Central memory CD8-positive, alpha-beta T cell (primary cell): ENCODE measurements at regions not wholly inside any gene's neighbourhood (a gene's known extent, or its start where the extent isn't known, plus 50 kb on each side); places are given as distances from the start of the nearest gene placed in this dataset.

Experiments used
- ATAC-seq: fragments of 150-1000 bp; cut with Tn5 transposase; replicated peaks from 2 replicates; pipeline ENCODE4 v1.10.0; 2022; ENCODE audit warnings: mild to moderate bottlenecking, moderate FRiP score, moderate number of reproducible peaks; ENCODE audit not compliant: poor library complexity, severe bottlenecking; ENCODE audit errors: extremely low read depth
- DNase-seq, 2 donors: peaks; one replicate each; pipeline ENCODE4 v3.0.0; 2021; ENCODE audit warnings: low spot score in 2 of 2
- H3K27ac Mint-ChIP-seq: one replicate; pipeline ENCODE4 v1.8.0; 2022; ENCODE audit warnings: low read depth, mild to moderate bottlenecking, moderate library complexity, mixed read lengths
- H3K27me3 Mint-ChIP-seq: one replicate; pipeline ENCODE4 v1.8.0; 2022; ENCODE audit warnings: mixed read lengths
- H3K36me3 Mint-ChIP-seq: one replicate; pipeline ENCODE4 v1.8.0; 2022; ENCODE audit warnings: mild to moderate bottlenecking, moderate library complexity, mixed read lengths; ENCODE audit not compliant: insufficient read depth
- H3K4me1 Mint-ChIP-seq: one replicate; pipeline ENCODE4 v1.8.0; 2022; ENCODE audit warnings: mixed read lengths
- H3K4me3 Mint-ChIP-seq: one replicate; pipeline ENCODE4 v1.8.0; 2022; ENCODE audit warnings: mild to moderate bottlenecking, moderate library complexity, mixed read lengths
- H3K9me3 Mint-ChIP-seq: one replicate; pipeline ENCODE4 v1.8.0; 2022; ENCODE audit warnings: mixed read lengths

DNA sequence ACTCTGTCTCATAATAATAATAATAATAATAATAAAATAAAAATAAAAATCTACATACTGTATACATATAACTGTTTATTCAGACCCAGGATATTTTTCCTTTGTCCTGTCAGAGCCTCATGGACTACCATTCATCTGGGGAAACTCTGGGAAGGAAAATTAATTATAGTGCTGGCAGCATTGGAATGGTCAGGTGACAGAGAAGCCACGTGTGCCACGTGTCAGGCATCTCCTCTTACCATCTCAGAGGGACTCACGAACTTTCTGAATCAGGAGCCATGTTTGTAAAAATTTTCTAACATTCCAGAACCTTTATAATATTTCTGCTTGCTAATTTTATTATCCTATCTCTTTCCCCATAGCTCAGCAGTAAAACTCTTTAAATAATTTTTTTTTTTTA lies 97.8 kb upstream of the HNRNPU start:
- Mint-ChIP-seq H3K4me3 (no peak overlapping the region), H3K9me3 (no peaks in the 10 kb centered on the region), H3K27me3 (no peaks in the 10 kb centered on the region), H3K36me3 (peaks cover 8% of the 10 kb centered on the region), H3K27ac (no peak overlapping the region), H3K4me1 (peaks cover 12% of the 10 kb centered on the region)
- ATAC-seq: no peak
- no peak for DNase-seq

- no peak overlapping the region for H3K4me3 Mint-ChIP-seq
- H3K4me1 Mint-ChIP-seq: peaks cover 12% of the 10 kb centered on the region
- ATAC-seq: no peak
- H3K27ac Mint-ChIP-seq: no peak overlapping the region
- no peaks in the 10 kb centered on the region for H3K9me3 Mint-ChIP-seq
- no peak for DNase-seq
- peaks cover 8% of the 10 kb centered on the region for H3K36me3 Mint-ChIP-seq
- H3K27me3 Mint-ChIP-seq: no peaks in the 10 kb centered on the region
Observed at GRCh38 chr1:244960904-244961303, 96.6 kb upstream of the HNRNPU start.

DNA sequence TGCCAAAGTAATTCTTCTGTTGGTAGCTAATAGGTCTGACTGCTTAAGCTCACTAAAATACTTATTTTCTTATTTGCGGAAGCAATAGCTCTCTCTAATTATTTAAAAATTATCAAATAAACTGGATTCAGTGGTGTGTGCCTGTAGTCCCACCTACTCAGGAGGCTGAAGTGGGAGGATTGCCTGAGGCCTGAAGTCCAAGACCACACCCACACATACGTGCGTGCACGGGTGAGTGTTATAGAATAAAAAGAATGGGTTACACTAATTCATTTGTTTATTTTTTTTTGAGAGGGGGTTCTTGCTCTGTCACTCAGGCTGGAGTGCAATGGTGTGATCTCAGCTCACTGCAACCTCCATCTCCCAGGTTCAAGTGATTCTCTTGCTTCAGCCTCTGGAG lies 94.2 kb upstream of the HNRNPU start:
- Mint-ChIP-seq H3K4me3 (no peak overlapping the region), H3K36me3 (no peaks in the 10 kb centered on the region), H3K4me1 (peaks cover 2% of the 10 kb centered on the region), H3K27me3 (peaks cover 8% of the 10 kb centered on the region), H3K9me3 (no peaks in the 10 kb centered on the region), H3K27ac (no peak overlapping the region)
- DNase-seq: no peak
- no peak for ATAC-seq

DNA sequence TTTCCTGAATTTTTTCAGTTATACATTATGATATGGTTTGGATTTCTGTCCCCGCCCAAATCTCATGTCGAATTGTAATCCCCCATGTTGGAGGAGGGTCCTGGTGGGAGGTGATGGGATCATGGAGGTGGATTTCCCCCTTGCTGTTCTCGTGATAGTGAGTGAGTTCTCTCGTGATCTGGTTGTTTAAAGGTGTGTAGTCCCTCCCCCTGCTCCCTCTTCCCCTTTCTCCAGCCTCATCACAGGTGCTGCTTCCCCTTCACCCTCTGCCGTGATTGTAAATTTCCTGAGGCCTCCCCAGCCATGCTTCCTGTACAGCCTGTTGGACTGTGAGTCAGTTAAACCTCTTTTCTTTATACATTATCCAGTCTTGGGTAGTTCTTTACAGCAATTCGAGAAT lies 93.2 kb upstream of the HNRNPU start:
- no peak overlapping the region for H3K4me3 Mint-ChIP-seq
- no peaks in the 10 kb centered on the region for H3K36me3 Mint-ChIP-seq
- DNase-seq: no peak

DNA sequence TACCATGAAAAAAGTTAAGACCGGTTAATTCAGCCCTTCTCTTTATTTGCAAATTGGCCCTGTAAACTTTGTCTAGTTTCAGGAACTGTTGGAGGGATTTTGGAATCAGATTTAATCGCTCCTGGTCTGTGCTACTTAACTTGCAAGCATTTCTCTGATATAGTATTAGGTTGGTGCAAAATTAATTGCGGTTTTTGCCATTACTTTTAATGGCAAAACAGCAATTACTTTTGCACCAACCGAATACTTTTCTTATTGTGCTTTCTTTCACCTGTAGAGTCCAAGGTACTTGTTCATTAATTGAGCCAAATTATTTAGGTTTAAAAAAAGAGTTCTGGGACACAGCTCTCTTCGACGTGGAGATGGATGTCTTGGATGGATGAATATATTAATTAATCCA lies 92.8 kb upstream of the HNRNPU start:
- ATAC-seq (no peak), DNase-seq (no peak)
- peaks cover 8% of the 10 kb centered on the region for H3K27me3 Mint-ChIP-seq
- H3K4me3 Mint-ChIP-seq: no peak overlapping the region
- H3K4me1 Mint-ChIP-seq: no peaks in the 10 kb centered on the region
- H3K36me3 Mint-ChIP-seq: no peaks in the 10 kb centered on the region
- H3K27ac Mint-ChIP-seq: no peak overlapping the region
- no peaks in the 10 kb centered on the region for H3K9me3 Mint-ChIP-seq

More for the DNA sequence above, 93.2 kb upstream of the HNRNPU start:
- Mint-ChIP-seq H3K27me3 (peaks cover 8% of the 10 kb centered on the region), H3K4me1 (no peaks in the 10 kb centered on the region), H3K27ac (no peak overlapping the region), H3K9me3 (no peaks in the 10 kb centered on the region)
- no peak for ATAC-seq

DNA sequence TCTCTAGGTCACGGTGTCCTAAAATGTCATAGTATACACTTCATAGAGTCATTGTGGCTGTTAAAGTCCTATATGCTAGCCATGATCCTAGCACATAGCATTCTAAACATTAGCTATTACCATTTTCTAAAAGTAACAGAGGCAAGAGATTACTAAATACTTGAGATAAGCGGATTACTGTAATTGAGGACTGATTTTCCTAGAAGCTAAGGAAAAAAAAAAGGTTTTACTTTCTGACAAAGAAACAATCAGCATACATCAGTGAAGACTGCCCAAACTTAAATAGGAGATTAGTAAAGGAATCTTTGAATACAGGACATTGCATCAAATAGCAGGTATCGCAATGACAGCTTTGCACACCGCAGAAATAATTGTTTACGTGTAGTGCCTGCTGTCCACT lies 91.3 kb upstream of the HNRNPU start:
- H3K4me3 Mint-ChIP-seq: no peak overlapping the region
- no peak for DNase-seq

GRCh38 chr1:244954359-244954758 lies 90.0 kb upstream of the HNRNPU start:
- Mint-ChIP-seq H3K9me3 (no peaks in the 10 kb centered on the region), H3K27ac (no peak overlapping the region), H3K4me3 (no peak overlapping the region), H3K27me3 (peaks cover 8% of the 10 kb centered on the region), H3K36me3 (no peaks in the 10 kb centered on the region), H3K4me1 (no peaks in the 10 kb centered on the region)
- no peak for ATAC-seq
- DNase-seq: no peak

More for the DNA sequence above, 91.3 kb upstream of the HNRNPU start:
- Mint-ChIP-seq H3K27me3 (peaks cover 8% of the 10 kb centered on the region), H3K36me3 (no peaks in the 10 kb centered on the region), H3K4me1 (no peaks in the 10 kb centered on the region), H3K27ac (no peak overlapping the region), H3K9me3 (no peaks in the 10 kb centered on the region)
- ATAC-seq: no peak

DNA sequence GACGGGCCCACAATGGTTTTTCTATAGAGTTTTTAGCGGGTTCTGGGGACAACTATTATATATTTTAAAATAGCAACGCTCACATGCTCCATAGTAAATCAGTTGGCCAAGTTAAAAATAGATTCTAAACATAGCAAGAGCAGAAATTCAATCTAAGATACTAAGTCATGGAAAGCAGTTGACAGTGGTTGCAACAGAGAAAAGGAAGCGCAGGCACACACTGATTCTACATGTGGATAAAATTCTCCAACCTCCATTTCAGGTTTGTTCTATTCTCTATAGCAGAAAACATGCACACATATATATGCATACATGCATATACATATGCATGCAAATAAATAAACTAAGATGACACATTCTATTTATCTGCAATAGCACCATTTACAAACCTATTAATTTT lies 89.6 kb upstream of the HNRNPU start:
- Mint-ChIP-seq H3K9me3 (no peaks in the 10 kb centered on the region), H3K4me1 (no peaks in the 10 kb centered on the region), H3K36me3 (no peaks in the 10 kb centered on the region), H3K27ac (no peak overlapping the region), H3K4me3 (no peak overlapping the region), H3K27me3 (peaks cover 8% of the 10 kb centered on the region)
- no peak for ATAC-seq
- no peak for DNase-seq

GRCh38 chr1:244952940-244953339 lies 88.6 kb upstream of the HNRNPU start:
- DNase-seq (no peak), ATAC-seq (no peak)
- peaks cover 14% of the 10 kb centered on the region for H3K27me3 Mint-ChIP-seq
- no peak overlapping the region for H3K27ac Mint-ChIP-seq
- no peaks in the 10 kb centered on the region for H3K9me3 Mint-ChIP-seq
- no peaks in the 10 kb centered on the region for H3K4me1 Mint-ChIP-seq
- no peaks in the 10 kb centered on the region for H3K36me3 Mint-ChIP-seq
- no peak overlapping the region for H3K4me3 Mint-ChIP-seq

DNA sequence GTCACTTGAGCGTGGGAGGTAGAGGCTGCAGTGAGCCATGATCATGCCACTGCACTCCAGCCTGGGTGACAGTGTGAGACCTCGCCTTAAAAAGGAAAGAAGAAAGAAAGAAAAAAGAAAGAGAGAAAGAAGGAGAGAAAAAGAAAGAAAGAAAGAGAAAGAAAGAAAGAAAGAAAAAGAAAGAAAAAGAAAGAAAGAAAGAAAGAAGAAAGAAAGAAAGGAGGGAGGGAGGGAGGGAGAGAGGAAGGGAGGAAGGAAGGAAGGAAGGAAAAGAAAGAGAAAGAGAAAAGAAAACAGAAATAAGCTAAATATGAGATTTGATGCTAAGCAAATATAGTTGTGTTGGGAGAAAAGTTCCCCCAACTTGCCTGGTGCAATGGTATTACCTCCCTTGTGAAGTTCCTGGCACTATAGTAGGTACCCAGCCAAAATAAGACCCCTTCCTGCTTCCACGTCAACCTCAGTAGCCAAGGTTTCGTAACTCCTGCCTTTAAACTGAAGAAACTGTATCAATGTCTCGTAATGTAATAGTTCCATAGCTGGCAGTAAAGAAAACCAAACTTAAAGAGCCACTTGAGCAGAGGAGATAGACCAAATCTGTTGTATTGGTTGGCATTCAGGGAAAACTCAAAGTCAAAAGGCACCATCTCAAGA lies 88.1 kb upstream of the HNRNPU start:
- no peak for DNase-seq
- no peaks in the 10 kb centered on the region for H3K9me3 Mint-ChIP-seq
- H3K4me3 Mint-ChIP-seq: no peak overlapping the region
- no peak for ATAC-seq
- no peaks in the 10 kb centered on the region for H3K36me3 Mint-ChIP-seq
- H3K27ac Mint-ChIP-seq: no peak overlapping the region
- no peaks in the 10 kb centered on the region for H3K4me1 Mint-ChIP-seq
- peaks cover 20% of the 10 kb centered on the region for H3K27me3 Mint-ChIP-seq

- H3K4me1 Mint-ChIP-seq: no peaks in the 10 kb centered on the region
- ATAC-seq (no peak), DNase-seq (no peak)
- H3K27me3 Mint-ChIP-seq: peaks cover 23% of the 10 kb centered on the region
- no peaks in the 10 kb centered on the region for H3K36me3 Mint-ChIP-seq
- no peak overlapping the region for H3K27ac Mint-ChIP-seq
- H3K9me3 Mint-ChIP-seq: no peaks in the 10 kb centered on the region
- H3K4me3 Mint-ChIP-seq: no peak overlapping the region
Observed at GRCh38 chr1:244948416-244948815, 84.1 kb upstream of the HNRNPU start.

DNA sequence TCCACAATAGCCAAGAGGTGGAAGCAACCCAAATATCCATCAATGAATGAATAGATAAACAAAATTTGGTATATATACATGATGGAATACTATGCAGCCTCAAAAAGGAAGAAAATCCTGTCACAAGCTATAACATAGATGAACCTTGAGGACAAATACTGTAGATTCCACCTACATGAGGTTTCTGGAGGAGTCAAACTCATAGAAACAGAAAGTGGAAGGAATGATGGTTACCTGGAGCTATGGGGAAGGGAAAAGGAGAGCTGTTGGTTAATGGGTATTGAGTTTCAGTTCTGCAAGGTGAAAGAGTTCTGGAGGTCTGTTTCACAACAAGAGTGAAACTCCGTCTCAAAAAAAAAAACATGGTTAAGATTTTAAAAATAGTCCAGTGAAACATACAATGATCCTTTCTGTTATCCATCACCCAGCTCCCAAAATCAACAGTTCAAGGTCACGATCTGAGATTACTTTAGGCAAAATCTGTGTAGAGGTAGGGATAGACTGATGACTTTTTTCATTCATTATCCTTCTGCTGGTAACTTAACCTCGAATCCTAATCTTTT lies 80.8 kb upstream of the HNRNPU start:
- peaks cover 23% of the 10 kb centered on the region for H3K27me3 Mint-ChIP-seq
- H3K36me3 Mint-ChIP-seq: peaks cover 2% of the 10 kb centered on the region
- no peaks in the 10 kb centered on the region for H3K4me1 Mint-ChIP-seq
- ATAC-seq (no peak), DNase-seq (no peak)
- no peaks in the 10 kb centered on the region for H3K9me3 Mint-ChIP-seq
- no peak overlapping the region for H3K4me3 Mint-ChIP-seq
- no peak overlapping the region for H3K27ac Mint-ChIP-seq

DNA sequence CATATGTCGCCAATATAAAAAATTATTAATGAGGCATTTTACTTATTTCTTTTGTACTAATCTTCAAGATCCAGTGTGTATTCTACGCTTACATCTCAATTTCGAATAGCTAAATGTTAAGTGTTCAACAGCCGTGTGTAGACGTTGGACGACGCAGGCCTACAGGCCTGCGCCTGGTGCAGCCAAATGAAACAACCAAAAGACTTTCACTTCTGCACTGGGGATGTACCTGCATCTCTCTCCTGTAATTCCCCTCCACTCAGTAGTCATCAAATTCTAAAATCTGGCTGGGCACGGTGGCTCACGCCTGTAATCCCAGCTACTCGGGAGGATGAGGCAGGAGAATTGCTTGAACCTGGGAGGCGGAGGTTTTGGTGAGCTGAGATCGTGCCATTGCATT lies 76.8 kb upstream of the HNRNPU start:
- Mint-ChIP-seq H3K27me3 (peaks cover 19% of the 10 kb centered on the region), H3K36me3 (peaks cover 2% of the 10 kb centered on the region), H3K4me1 (no peaks in the 10 kb centered on the region), H3K27ac (no peak overlapping the region), H3K9me3 (no peaks in the 10 kb centered on the region), H3K4me3 (no peak overlapping the region)
- DNase-seq: no peak
- ATAC-seq: no peak
